Suprapubic skin (tissue), 4 donors: ENCODE measurements at regions not wholly inside any gene's neighbourhood (a gene's known extent, or its start where the extent isn't known, plus 50 kb on each side); places are given as distances from the start of the nearest gene placed in this dataset.

Experiments
- DNase-seq, 2 donors: peaks; one replicate each; pipeline ENCODE4 v3.0.0-alpha.2; 2019; ENCODE audit warnings: low spot score in 2 of 2
- H3K27ac ChIP-seq: fragments of 200-600 bp; sonication (generic); one replicate; pipeline ENCODE4 v1.5.1; 2019
- H3K27me3 ChIP-seq: fragments of 200-600 bp; sonication (generic); one replicate; pipeline ENCODE4 v1.5.1; 2019
- H3K36me3 ChIP-seq: fragments of 200-600 bp; sonication (generic); one replicate; pipeline ENCODE4 v1.5.1; 2019
- H3K4me1 ChIP-seq: fragments of 200-600 bp; sonication (generic); one replicate; pipeline ENCODE4 v1.5.1; 2019
- H3K4me3 ChIP-seq: fragments of 200-600 bp; sonication (generic); one replicate; pipeline ENCODE4 v1.5.1; 2019; ENCODE audit warnings: mild to moderate bottlenecking
- H3K9me3 ChIP-seq: fragments of 200-600 bp; sonication (generic); one replicate; pipeline ENCODE4 v1.5.1; 2019
- EP300 ChIP-seq: sonication (generic); formaldehyde crosslinking; IDR thresholded peaks from one replicate; pipeline ENCODE4 v1.6.1; 2017; ENCODE audit warnings: antibody characterized with exemption
- POLR2A ChIP-seq, 2 donors: fragments of 450-650 bp; IDR thresholded peaks; one replicate each; pipeline ENCODE4 v1.6.1; 2017; ENCODE audit warnings: antibody characterized with exemption in 2 of 2, mild to moderate bottlenecking in 2 of 2, moderate library complexity in 2 of 2
- POLR2AphosphoS5 ChIP-seq, 3 donors: sonication (generic); formaldehyde crosslinking; IDR thresholded peaks; one replicate each; pipeline ENCODE4 v1.6.1; 2017; ENCODE audit warnings: antibody characterized with exemption in 3 of 3
- WGBS: methylation state at CpG from one replicate; pipeline ENCODE4 v1.1.5; 2018; 5-methylcytosine and 5-hydroxymethylcytosine counted together
- TF ChIP-seq, protein P1 (sequence below), 2 donors: fragments of 200-600 bp in 1 of 2; fragments of 450-650 bp in 1 of 2; sonication (generic) in 1 of 2; IDR thresholded peaks; one replicate each; pipeline ENCODE4 v1.5.1; 2016 to 2019; ENCODE audit warnings: antibody characterized with exemption in 2 of 2, mild to moderate bottlenecking in 1 of 2, moderate library complexity in 1 of 2

DNA sequence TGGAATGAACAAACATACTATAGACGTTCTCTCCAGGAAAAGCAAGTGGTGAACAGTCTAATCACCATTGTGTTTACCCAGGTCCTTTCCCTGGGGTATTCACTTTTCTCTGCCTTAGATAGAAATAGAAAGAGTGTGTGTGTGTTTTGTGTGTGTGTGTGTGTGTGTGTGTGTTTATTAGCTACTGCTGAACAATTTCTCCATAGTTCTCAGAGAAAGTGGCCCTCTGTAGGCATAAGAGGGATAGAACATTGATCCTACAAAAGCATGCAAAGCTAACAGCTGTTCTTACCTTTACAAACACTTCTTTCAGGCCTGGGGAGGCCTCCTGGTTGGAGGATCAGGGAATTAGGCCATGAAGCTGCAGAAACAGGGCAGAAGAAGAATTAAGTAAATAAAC, 665.7 kb upstream of the TBX3 start:
- Histone ChIP-seq H3K27me3 (no peaks in the 10 kb centered on the region), H3K4me1 (peaks cover 28% of the 10 kb centered on the region), H3K4me3 (no peak overlapping the region), H3K9me3 (no peaks in the 10 kb centered on the region), H3K36me3 (no peaks in the 10 kb centered on the region), H3K27ac (no peak overlapping the region)
- TF ChIP-seq, protein P1, sequence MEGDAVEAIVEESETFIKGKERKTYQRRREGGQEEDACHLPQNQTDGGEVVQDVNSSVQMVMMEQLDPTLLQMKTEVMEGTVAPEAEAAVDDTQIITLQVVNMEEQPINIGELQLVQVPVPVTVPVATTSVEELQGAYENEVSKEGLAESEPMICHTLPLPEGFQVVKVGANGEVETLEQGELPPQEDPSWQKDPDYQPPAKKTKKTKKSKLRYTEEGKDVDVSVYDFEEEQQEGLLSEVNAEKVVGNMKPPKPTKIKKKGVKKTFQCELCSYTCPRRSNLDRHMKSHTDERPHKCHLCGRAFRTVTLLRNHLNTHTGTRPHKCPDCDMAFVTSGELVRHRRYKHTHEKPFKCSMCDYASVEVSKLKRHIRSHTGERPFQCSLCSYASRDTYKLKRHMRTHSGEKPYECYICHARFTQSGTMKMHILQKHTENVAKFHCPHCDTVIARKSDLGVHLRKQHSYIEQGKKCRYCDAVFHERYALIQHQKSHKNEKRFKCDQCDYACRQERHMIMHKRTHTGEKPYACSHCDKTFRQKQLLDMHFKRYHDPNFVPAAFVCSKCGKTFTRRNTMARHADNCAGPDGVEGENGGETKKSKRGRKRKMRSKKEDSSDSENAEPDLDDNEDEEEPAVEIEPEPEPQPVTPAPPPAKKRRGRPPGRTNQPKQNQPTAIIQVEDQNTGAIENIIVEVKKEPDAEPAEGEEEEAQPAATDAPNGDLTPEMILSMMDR (IDR thresholded peaks at IDR 0.05), result no peak
- TF ChIP-seq POLR2AphosphoS5 (IDR thresholded peaks at IDR 0.05) (no peak), EP300 (no peak), POLR2A (IDR thresholded peaks at IDR 0.05) (no peak)
- DNase-seq, result no peak
- 65% methylated on average over 1 of the region's 1 CpG for WGBS

DNA sequence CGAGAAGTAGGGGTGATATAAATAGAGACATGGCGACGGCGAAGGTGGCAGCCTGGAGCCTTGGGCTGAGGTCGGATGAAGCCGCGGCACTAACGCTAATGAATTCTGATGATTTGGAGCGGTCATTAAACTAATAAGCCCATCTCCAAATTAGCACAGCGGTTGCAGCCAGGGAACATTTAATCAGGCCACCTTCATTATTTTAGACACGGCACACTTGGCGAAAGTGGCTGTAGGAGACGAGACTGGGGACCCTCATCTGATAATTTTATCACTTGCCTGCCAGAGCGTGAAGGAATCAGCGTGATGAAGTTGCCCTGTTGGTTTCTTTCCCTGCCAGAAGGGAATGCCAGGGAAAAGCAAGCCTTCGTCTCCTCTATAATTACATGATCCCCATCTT, 664.3 kb upstream of the TBX3 start:
- H3K4me1 ChIP-seq, result peaks cover 15% of the 10 kb centered on the region
- DNase-seq, result no peak
- no peaks in the 10 kb centered on the region for H3K9me3 ChIP-seq
- WGBS, result 97% methylated on average over 16 of the region's 16 CpGs
- TF ChIP-seq EP300 (no peak), POLR2AphosphoS5 (IDR thresholded peaks at IDR 0.05) (no peak), POLR2A (IDR thresholded peaks at IDR 0.05) (no peak)
- TF ChIP-seq, protein P1 (IDR thresholded peaks at IDR 0.05), result no peak
- H3K4me3 ChIP-seq, result no peak overlapping the region
- no peak overlapping the region for H3K27ac ChIP-seq
- H3K36me3 ChIP-seq, result no peaks in the 10 kb centered on the region
- H3K27me3 ChIP-seq, result no peaks in the 10 kb centered on the region

DNA sequence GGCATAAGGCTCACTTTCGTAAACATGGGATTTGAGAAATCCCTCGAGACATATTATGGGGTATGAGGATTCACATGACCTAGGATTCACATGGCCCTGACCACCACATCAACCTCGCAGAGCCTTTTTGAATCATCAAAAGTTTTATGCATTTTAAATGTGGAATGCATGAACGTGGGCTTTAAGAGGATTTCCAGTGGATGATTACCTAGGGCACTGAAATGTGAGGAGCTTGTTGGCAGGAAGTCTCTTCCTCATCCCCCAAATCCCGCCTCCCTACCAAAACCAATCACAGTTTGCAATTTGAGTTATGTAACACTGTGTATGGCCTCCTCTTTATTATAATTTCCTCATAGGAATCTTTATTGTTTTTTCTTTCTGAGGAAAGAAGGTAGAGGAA, 659.6 kb upstream of the TBX3 start:
- H3K9me3 ChIP-seq, result no peaks in the 10 kb centered on the region
- no peak for TF ChIP-seq POLR2AphosphoS5 (IDR thresholded peaks at IDR 0.05)
- TF ChIP-seq EP300, result no peak
- no peak for TF ChIP-seq POLR2A (IDR thresholded peaks at IDR 0.05)
- H3K27ac ChIP-seq, result no peak overlapping the region
- no peaks in the 10 kb centered on the region for H3K36me3 ChIP-seq
- no peaks in the 10 kb centered on the region for H3K27me3 ChIP-seq
- DNase-seq, result no peak
- WGBS, result 92% methylated on average over 5 of the region's 5 CpGs
- no peak overlapping the region for H3K4me3 ChIP-seq
- peaks cover 16% of the 10 kb centered on the region for H3K4me1 ChIP-seq

DNA sequence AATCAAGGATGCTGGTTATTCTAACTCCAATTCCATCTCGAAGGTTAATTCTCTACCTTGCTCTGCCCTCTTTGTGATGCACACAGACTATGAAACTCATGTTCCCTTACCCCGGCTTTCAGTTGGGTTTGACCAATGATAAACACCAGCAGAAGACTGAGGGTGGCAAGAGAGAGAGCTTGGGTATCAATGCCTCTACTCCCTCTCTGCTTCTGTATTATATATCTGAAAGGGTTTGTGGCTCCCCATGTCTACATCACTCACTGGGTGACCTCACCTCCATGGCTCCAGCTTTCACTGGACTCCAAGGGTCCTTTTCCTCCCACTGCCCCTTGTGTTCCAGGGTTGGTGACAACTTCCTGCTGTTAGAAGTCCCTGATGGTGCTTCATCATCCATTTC, 659.0 kb upstream of the TBX3 start:
- no peak for DNase-seq
- no peaks in the 10 kb centered on the region for H3K36me3 ChIP-seq
- H3K27me3 ChIP-seq, result no peaks in the 10 kb centered on the region
- no peak overlapping the region for H3K4me3 ChIP-seq
- peaks cover 19% of the 10 kb centered on the region for H3K4me1 ChIP-seq
- WGBS, result 88% methylated on average over 2 of the region's 2 CpGs
- no peak overlapping the region for H3K27ac ChIP-seq
- H3K9me3 ChIP-seq, result no peaks in the 10 kb centered on the region
- TF ChIP-seq POLR2AphosphoS5 (IDR thresholded peaks at IDR 0.05), result no peak
- no peak for TF ChIP-seq POLR2A (IDR thresholded peaks at IDR 0.05)
- TF ChIP-seq EP300, result no peak
- TF ChIP-seq, protein P1 (IDR thresholded peaks at IDR 0.05), result no peak

DNA sequence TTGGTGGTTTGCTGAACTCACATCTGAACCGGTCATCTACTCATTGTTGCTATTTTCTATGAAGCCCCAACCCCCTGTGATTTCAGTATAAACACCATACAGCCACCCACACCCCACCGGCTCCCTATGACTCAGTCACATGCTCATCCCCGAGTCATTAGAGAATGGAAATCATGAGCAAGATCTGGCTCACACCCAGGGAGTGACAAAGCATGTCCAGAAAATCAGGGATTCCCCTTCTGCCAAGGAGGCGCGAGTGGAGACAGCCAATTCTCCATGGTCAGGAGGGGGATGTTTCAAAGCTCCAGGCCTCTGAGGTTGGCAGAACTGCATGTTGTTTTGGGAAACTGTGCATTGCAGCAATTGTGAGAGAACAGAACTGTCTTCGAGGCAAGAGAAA, 657.5 kb upstream of the TBX3 start:
- no peaks in the 10 kb centered on the region for H3K27me3 ChIP-seq
- 27% methylated on average over 6 of the region's 6 CpGs for WGBS
- peaks cover 23% of the 10 kb centered on the region for H3K4me1 ChIP-seq
- H3K4me3 ChIP-seq, result no peak overlapping the region
- peak overlapping the region; percentile 79 for H3K27ac ChIP-seq
- TF ChIP-seq, protein P1 (IDR thresholded peaks at IDR 0.05), result no peak
- peak in 2 of 3 donors; percentile 89 to 92 for TF ChIP-seq POLR2AphosphoS5 (IDR thresholded peaks at IDR 0.05)
- H3K36me3 ChIP-seq, result no peaks in the 10 kb centered on the region
- H3K9me3 ChIP-seq, result no peaks in the 10 kb centered on the region
- peak; percentile 91 to 94 for DNase-seq

DNA sequence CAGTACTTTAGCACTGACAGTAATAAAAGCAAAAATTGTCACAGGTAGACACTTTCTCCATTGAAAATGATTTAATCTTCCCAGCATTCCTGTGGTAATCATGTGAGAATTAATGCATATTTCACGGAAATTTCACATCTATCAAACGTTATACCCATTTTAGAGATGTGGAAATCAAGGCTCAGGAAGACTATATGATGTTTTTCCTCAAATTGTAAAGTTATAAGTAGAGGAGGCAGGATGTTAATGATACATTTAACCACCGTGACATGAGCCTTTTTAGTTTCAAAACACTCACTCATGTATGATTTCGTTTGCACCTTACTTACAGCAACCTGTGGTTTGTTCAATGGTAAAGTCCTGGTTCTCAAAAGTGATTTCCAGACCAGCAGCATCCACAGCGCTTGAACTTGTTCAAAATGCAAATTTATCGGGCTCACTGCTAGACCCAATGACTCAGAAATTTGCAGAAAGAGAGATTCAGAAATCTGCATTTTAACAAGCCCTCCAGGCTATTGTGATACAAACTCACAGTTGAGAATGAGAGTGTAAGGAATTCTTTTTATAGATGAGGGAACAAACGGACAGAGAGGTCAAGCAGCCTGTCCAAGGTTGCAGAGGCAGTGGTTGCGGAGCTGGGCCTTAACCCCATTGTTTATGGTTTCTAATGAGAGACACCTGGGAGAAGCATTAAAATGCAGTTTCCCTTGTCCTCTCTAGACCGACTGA, 654.8 kb upstream of the TBX3 start:
- H3K27me3 ChIP-seq, result no peaks in the 10 kb centered on the region
- H3K36me3 ChIP-seq, result no peaks in the 10 kb centered on the region
- no peak overlapping the region for H3K4me3 ChIP-seq
- TF ChIP-seq POLR2A (IDR thresholded peaks at IDR 0.05) (no peak), EP300 (no peak), POLR2AphosphoS5 (IDR thresholded peaks at IDR 0.05) (no peak)
- TF ChIP-seq, protein P1 (IDR thresholded peaks at IDR 0.05), result no peak
- H3K4me1 ChIP-seq, result peaks cover 23% of the 10 kb centered on the region
- DNase-seq, result no peak
- H3K9me3 ChIP-seq, result no peaks in the 10 kb centered on the region
- 70% methylated on average over 9 of the region's 9 CpGs for WGBS
- H3K27ac ChIP-seq, result no peak overlapping the region
